Embryonic facial prominence (tissue), 1 donor: ENCODE measurements at regions not wholly inside any gene's neighbourhood (a gene's known extent, or its start where the extent isn't known, plus 50 kb on each side); places are given as distances from the start of the nearest gene placed in this dataset.

Source experiments
- DNase-seq: peaks from one replicate; pipeline ENCODE4 v3.0.0-alpha.2; 2016; ENCODE audit errors: extremely low spot score

DNA sequence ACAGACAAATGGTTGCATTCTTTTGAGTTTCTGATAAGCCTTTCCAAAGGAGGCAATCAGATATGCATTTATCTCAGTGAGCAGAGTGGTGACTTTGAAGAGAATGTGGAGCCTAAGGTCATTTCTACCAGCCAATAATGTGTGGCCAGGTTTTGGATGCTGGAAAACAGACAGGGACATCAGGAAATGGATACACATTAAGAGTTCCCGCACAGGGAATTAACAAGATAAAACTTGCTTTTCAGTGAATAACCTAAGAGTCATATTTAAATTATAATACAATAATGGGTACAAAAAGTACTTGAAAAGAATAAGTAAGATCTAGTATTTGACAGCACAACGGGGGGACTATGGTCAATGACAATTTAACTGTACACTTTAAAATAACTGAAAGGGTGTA lies 492.3 kb upstream of the FAM241A start:
- no peak for DNase-seq

DNA sequence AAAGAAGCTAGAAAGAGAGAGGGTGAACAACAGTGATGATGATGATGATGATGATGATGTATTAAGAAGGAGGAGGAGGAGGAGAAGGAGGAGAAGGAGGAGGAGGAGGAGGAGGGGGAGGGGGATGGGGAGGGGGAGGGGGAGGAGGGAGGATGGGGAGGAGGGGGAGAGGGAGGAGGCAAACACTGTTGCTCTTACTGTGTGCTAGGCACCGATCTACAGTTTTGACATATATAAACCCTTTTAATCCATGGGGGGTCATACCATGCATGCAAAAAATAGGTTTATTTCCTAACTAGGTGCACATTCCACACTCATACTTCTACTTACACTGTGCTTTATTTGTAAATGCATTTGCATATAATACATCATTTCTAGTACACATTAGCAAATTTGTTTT lies 482.8 kb upstream of the FAM241A start:
- no peak for DNase-seq

DNA sequence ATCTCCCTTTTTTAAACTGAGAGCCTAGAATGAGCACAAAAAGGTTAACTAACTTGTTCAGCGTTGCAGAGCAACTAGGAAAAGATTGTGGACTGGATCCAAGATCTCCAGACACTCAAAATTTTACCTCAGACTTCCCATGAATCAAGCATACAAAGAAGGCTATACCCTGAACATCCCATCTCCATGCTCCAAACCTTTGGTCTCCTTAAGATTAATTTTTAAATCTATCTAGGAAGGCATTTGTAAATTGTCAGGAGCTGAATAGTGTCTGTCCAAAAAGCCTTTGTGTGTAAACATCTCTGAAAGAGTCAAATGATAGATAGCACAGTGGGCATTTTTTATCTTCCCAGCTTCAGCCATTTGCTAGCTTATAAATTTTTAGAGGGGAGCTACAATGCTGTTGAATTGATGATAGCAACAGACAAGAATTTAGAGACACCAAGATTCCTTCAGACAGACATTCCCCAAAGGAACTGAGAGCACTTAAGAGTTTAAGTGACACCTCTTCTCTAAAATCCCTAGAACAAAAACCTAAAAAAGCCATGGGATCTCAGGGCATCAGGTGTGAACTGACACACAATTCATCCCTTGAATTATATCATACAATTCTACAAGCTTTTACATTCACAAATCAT lies 480.8 kb upstream of the FAM241A start:
- DNase-seq, result no peak

DNA sequence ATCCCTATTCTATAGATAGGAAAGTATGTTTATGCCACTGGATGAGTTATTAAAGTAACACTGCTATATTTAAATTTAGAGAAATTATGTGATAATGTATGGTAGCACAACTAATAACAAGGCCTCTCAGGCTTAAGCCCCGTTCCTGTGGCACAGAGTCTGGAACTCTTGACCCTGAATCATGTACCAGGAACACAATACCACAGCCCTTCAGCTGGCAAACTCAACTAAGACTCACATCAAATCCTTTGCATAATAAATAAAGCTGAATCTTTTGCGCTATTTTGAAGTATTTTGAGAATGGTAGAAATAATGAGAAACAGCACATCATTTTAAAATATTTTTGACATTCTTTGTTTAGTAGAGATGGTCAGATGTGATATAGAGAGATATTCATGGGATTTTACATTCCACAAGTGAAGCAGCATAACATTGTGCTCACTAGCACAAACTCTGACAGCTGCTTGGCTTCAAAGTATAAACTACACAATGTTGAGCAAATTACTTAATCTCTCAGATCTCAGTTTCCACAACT lies 478.4 kb upstream of the FAM241A start:
- DNase-seq, result no peak

DNA sequence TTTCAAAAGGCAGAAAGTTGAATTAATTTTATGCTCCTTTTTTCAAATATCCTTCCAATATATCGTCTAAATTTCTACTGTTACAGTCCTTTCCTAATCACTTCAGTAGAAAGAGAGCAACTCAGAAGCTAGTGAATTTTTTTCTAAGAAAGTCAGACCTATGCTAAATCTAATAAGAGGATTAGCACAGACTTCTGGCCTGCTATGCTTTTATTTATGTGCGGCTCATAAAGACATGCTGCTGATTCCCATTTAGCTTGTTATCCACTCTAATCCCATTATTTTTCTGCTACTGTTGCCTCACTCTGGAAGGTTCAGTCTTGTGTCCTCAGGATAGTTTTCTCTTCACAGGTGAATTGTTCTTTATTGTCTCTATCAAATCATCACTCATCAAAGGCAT lies 473.5 kb upstream of the FAM241A start:
- DNase-seq, result no peak

DNA sequence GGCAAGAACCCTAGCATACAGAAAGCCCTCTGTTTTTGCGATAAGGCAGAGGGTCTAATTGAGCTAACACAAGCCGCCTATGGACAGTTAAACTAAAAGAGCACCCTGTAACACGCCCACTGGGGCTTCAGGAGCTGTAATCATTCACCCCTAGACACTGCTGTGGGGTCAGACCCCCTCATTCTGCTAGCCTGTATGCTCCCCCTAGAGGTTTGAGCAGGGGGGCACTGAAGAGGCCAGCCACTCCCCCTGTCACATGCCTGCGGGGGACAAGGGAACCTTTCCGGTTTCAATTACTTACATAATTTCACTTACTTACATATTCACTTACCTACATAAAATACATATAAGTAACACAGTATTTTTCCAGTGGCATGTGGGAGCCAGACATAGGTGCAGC lies 469.5 kb upstream of the FAM241A start:
- no peak for DNase-seq

DNA sequence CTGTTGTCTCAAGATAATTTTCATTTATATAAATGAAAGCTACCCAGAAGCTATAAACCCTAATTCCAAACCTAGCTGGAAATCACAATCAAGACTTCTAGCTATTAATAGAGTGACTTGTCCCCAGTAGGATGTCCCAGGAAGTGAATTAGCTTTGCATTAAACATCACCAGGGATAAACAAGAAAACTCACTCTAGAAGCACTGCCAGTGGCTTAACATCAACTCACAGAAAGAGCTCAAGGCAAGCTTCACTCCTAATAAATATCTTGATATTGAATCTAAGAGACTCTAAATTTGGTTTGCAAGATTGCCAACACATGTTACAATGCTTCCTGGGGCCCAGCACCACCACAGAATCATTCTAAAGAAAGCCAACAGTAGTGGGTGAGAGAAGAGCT lies 468.7 kb upstream of the FAM241A start:
- DNase-seq, result no peak

DNA sequence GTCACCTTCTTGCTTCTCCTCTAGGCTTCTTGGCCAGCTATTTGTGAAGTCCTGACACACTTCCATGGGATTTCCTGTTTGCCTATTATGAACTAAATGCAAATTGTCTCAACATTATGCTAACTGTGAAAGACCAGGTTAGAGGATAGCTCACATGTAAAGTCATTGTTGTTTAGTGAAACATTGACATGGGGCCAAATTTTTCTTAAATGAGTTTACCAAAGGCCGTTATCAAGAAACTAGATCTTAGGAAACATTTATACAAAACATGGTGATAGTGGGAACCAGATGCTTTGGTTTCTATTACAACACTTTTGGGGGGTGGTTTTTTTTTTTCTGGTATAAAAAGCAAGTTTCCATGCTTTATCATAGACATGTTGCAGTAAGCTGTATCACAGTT lies 466.8 kb upstream of the FAM241A start:
- peak; percentile 35 for DNase-seq

DNA sequence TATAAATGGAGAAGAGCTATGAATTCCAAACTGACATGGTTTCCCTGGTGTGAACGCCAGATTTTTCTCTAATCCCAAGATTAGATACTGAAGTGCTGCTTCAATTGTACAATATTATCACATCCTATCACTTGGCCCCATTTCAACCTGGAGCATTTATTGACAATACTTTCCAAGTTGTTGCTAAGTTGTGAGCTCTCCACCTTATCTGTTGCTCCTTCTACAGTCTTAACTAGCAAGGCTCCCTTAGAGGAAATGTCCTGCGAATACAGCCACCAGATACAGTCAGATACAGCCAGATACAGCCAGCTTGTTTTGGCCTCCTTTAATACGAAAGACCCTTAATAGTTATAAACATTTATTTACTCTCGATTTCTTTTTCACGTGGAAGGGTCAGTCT lies 466.3 kb upstream of the FAM241A start:
- no peak for DNase-seq

DNA sequence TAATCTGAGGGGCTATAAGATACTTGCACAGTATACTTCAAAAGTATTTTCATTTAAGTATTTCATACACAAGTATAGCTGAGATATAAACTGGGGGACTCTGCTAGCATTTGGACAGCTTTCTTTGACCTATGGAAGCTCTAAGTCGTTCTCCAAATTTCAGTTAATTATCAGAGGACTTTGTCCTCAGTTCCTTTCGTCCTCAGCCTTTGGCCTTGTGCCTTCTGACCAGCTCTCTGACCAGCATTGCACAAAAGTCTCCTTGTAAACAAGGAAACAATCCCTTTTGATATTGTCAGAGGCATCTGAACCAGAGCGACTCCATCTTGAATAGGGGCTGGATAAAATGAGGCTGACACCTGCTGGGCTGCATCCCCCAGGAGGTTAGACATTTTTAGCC lies 464.0 kb upstream of the FAM241A start:
- DNase-seq, result no peak

DNA sequence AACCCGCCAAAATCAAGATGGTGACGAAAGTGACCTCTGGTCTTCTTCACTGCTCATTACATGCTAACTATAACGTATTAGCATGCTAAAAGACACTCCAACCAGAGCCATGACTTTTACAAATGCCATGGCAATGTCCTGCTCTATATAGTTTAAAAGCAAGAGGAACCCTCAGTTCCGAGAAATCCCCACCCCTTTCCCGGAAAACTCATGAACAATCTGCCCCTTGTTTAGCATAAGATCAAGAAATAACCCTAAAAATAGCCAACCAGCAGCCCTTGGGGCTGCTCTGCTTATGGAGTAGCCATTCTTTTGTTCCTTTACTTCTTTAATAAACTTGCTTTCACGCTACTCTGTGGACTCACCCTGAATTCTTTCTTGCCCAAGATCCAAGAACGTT lies 463.5 kb upstream of the FAM241A start:
- no peak for DNase-seq

DNA sequence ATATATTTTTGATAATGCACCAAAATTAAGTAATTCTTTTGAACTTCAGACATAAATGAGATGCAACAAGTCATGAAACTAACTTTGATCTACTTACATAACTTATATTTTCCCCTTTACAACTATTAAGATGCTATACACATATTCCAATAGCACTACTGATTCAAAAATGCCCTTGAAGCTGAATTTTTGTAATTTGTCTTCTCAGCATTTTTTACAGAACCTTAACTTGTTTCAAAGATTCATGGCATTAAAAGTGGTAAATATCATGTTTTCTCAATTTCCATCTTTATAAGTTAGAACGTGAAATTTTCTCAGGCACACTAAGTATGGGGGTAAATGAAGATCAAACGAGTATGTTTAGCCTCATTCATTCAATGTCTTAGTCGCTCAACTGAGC lies 460.0 kb upstream of the FAM241A start:
- no peak for DNase-seq

DNA sequence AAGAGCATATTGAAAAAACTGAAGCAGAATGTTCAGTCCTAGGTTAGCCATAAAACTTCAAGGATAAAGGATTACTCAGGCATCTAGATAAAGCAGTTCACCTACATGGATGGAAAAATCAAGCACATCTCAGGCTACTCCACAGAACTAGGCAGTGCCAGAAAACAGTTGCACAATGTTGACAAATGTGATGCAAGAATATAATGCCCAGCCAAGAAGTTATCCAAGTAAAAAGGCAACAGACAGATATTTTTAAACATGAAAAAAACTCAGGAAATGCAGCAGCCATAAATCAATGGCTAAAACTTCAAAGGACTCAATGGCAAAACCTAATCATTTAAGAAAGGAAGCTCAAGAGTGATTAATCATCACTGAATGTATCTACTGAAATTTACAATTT lies 456.0 kb upstream of the FAM241A start:
- DNase-seq, result no peak

DNA sequence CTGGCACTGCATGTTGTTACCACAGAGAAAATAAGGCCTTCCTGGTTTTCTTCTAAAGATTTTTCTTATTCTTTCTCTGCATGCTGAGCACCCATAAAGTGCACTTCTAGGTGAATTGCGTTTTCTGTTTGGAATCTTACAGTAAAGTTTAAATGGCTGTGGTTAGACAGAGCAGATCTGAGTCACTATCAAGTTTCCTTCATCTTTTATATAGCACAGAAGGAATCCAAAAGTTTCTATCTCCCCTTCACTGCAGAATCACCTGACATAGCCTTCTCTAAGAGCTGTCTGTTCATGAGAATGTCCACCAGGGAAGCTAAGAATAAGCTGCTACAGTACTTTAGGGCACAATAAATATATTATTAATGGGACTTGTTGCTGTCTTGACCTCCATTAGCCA lies 455.5 kb upstream of the FAM241A start:
- DNase-seq, result no peak

DNA sequence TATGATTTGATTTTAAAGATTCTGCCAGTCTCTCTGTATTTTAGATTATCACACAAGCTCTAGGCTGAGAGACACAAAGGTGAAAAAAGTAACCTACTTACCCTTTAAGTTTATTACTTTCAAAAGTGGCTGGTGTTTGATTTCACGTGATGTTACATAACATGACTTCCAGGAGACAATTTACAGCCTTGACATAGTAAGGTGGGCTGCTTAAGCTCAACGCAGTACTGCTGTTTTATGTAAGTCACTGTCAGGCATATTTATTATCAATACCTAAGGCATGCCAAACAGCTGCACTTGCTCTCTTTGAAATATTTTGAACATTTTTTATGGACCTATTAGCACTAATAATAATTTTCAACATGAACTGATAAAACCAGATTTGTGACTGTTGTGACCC lies 451.5 kb upstream of the FAM241A start:
- DNase-seq, result no peak

DNA sequence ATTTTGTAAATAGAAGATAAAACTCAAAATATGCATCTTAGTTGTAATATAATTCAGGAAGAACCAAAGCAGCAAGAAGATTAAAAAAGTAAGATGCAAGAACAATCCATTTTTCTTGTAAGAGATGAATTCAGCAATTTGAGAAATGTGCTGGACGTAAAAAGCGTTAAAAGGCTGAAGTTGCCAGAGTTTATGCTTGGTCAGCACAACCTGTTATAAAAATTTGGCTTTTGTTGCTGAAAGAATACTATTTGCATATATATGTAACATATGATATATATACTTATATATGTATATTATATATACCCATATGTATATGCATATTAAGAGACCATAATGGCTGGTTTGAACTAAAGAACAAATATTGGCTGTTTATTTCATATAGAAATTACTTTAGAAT lies 449.6 kb upstream of the FAM241A start:
- DNase-seq, result no peak

DNA sequence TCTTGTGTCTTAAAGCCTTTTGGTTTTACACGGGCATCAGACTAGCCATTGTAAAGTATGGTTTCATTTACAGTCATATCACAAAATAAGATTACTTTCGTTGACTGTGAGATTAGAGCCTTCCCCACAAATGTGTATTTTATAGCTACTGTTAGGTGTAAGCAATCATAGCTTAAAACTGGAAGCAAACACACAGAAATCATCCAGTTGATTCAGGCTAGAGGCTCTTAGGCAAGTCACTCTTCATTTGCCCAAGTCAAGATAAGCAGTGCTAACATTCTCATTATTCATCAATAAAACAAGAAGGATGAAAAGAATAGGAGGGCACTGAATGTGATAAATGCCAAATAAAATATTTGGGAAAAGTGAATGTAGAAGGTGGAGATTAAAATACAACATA lies 448.7 kb upstream of the FAM241A start:
- no peak for DNase-seq

DNA sequence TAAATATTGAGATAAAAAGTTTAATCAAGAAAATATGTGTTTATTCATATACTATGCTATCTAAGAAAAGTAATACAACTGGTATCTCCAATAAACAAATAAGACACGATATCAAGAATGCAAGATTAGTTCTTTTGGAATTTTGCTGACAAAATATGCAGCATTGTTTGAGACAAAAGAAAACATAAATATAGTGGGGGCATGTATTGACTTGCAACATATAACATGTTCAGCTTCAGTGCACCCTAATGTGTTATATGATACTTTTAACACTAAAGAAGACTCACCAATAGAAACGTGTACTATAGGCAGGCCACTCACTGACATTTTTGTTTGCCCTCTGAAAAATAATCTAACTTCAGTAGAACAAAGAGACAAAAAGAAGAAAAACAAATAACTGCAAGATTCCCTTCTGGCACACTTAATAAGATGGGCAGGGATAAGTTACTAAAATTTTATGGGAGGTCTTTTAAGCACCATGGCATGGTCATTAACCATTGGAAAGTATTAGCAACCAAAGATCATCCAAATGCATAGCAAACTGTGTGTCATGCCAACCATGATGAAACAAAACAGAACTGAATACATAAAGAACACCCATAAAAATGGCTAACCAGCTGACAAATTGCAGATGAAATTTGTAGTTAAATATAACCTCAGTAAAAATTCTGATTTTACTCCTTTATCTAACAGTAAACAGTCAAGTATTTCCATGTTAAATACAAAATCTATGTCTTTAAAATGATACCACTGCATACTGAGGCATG lies 447.9 kb upstream of the FAM241A start:
- DNase-seq, result no peak

DNA sequence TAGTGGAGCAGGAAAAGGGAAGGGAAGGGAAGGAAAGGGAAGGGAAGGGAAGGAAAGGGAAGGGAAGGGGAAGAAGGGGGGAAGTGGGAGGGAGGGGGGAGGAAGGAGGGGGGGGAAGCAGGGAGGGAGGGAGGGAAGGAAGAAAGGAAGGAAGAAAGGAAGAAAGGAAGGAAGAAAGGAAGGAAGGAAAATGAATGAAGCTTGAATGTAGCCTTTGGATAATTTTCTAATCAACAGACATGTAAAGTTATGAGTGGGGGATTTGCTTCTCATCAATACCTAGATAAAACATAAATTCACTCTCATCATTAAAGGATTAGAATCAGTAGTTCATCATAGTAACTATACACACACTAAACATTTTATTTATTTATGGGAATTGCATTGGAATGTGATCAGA lies 446.9 kb upstream of the FAM241A start:
- no peak for DNase-seq

DNA sequence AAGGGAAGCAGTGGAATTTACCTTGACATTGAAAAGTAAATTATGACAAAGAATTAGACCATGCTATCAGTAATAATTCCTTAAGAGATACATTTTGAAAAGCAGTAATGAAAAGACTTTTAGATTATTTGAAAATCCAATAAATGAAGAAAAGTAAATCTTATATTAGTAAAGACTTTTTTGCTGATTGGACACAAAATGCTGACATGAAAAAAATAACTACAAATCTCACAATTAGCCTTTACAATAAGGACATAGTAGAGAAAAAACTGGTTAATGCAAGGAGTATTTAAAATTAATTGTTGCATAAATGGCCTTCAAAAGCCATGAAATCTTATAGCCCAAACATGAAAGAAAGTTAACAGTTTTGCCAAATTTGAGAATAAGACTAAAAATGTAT lies 446.1 kb upstream of the FAM241A start:
- DNase-seq, result no peak

DNA sequence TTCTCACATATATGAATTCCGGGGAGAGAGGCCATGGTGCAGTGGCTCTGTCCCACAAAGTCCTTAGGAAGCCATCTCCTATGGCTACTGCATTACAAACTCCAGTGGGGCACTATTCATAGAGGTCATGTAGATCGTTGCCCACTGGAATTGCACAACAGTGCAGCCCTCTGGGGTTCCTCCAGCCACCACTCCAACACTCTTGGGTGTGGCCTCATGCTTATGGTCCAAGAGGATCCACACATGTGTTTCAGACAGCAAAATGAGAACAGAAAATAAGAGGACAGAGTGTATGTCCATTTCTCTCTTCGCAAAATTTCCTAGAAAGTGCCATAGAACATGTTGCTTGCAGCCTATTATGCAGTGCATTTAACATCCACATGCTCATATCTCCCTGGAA lies 444.2 kb upstream of the FAM241A start:
- DNase-seq, result no peak

DNA sequence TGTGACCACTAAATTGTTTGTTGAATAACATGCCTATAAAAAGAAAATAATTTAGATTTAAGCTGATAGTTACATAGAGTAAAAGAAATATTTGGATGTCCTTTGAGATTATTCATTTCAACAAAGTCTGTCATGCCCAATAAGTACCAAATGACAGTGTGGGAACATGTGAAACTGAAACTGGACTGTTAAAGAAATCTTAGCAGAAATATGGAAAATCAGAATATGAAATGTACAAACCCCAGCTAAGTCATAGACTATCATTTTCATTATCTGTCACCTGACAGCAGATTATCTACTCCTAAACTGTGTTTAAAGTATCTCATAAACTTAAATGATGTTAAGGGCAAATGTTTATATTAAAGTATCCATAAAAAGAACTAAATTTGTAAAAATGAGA lies 437.8 kb upstream of the FAM241A start:
- no peak for DNase-seq

DNA sequence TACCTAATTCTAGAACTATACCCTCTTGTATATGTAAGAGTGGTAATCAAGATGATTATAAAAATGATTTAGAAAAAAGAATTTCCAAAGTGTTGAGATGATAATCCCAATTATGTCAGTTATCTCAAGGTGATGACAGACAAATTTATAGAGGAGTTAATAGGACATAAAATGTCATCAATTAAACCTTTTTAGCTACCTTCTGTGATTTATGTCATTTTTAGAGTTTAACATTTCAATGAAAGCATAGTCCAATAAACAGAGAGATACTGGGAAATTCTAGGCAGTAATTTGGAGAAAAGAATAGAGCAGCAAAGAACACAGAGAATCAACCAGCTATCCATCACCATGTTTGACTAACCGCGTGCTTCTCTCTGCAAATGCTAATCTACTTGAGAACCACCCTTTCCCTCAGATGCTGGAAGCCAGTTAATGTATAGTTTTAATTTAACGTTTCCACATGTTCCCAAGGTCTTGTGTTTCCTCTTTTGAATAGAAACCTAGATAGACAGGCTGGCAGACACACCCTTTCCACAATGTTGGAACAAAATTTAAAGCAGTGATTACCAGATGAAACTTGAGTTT lies 433.1 kb upstream of the FAM241A start:
- no peak for DNase-seq
